ENCODE measurements at regions not wholly inside any gene's neighbourhood (a gene's known extent, or its start where the extent isn't known, plus 50 kb on each side); places are given as distances from the start of the nearest gene placed in this dataset.

DNA sequence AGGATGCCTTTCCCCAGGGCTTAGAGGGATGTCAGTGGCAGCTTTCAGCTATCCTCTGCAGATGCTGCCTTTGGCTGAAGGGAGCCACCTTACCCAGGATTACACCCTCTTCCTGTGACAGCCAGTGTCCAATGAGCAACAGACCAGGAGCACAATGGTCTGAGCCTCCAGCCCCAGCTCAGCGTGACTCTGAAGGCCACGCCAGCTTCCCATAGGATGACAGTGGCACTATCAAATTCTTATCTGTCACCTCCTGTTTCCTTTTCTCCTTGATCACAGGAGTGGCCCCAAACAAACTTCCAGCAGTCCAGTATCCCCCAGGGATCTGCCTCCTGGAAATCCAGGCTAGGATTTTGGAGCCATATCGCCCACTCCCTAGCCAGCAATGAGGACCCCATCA, 226.9 kb downstream of the SETD4 start:
- TF ChIP-seq CTCF (IDR thresholded peaks at IDR 0.05; ENCODE audit: insufficient read depth, low read depth, low read length) = no peak
- no peak for DNase-seq (ENCODE audit: low read depth)
- no peak overlapping the region for H3K4me3 ChIP-seq (ENCODE audit: low read depth, low read length)

DNA sequence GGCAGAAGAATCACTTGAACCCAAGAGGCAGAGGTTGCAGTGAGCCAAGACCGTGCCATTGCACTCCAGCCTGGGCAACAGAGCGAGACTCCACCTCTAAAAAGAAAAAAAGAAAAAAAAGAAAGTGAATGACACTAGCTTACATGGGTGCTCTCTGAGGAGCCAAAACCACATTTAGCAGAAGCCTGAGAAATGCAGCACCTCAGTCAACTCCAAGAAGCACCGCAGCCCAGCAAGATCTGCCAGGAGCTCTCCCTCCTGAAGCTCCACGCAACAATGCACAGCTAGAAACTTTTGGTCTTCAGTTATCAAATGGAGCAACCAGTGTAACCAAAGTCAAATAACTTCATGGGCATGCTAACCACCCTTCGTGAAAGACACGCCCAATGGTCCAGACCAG, 229.1 kb downstream of the SETD4 start:
- DNase-seq (ENCODE audit: low read depth) = no peak
- no peak for TF ChIP-seq CTCF (IDR thresholded peaks at IDR 0.05; ENCODE audit: insufficient read depth, low read depth, low read length)
- H3K4me3 ChIP-seq (ENCODE audit: low read depth, low read length) = no peak overlapping the region

DNA sequence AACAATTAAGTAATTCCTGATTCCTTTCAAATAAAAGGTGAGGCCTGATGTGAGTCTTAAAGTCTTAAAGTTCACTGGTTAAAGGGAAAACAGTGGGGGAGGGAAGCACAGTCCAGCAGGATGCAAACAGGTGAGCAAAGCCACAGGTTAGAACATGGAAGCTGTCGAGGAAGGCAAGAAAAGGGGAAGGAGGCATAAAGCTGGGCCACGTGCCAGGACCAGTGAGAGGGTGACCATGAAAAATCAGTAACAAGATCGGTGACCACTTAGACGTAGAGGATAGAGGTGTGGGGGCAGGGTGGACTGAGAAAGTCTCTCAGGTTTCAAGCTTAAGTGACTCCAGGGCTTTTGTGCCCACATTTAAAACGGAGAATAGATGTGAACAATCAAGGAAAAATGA, 231.3 kb downstream of the SETD4 start:
- DNase-seq (ENCODE audit: low read depth) = no peak
- H3K4me3 ChIP-seq (ENCODE audit: low read depth, low read length) = no peak overlapping the region
- no peak for TF ChIP-seq CTCF (IDR thresholded peaks at IDR 0.05; ENCODE audit: insufficient read depth, low read depth, low read length)

GRCh38 chr21:35828161-35828560, 232.2 kb downstream of the SETD4 start:
- H3K4me3 ChIP-seq (ENCODE audit: low read depth, low read length) = no peak overlapping the region
- DNase-seq (ENCODE audit: low read depth) = no peak
- TF ChIP-seq CTCF (IDR thresholded peaks at IDR 0.05; ENCODE audit: insufficient read depth, low read depth, low read length) = no peak

GRCh38 chr21:35827004-35827403, 233.3 kb downstream of the SETD4 start:
- no peak overlapping the region for H3K4me3 ChIP-seq (ENCODE audit: low read depth, low read length)
- TF ChIP-seq CTCF (IDR thresholded peaks at IDR 0.05; ENCODE audit: insufficient read depth, low read depth, low read length) = no peak
- no peak for DNase-seq (ENCODE audit: low read depth)

DNA sequence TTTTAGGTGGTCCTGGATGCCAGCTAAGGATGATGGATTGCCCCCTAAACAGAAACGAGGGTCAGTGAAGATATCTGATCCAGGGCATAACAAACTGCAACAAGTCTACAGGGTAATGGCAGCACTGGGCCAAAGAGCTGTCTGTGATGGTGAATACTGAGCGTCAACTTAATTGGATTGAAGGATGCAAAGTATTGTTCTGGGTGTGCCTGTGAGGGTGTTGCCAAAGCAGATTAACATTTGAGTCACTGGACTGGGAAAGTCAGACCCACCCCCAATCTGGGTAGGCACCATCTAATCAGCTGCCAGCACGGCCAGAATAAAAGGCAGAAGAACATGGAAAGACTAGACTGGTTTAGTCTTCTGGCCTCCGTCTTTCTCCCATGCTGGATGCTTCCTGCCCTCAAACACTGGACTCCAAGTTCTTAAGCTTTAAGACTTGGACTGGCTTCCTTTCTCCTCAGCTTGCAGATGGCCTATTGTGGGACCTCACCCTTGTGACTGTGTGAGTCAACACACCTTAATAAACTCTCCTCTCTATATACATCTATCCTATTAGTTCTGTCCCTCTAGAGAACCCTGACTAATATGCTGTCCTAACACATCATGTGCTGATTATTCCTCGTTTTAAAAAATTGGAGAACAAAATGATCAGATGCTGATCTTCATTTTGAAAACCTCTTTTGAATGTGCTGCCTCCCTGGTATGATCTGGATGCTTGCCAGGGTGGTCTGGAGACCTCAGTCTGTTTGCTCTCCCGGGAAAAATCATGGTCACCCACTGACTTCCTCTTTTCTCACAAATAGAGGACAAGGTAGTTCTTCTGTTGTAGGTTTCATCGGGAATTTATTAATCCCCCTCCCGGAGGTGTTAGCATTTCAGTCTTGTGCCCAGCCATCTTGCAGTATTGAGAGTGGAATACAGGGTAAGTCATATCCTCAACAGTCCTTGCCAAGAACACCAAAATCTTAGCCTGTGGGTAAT, 234.7 kb downstream of the SETD4 start:
- H3K4me3 ChIP-seq (ENCODE audit: low read depth, low read length) = no peak overlapping the region
- DNase-seq (ENCODE audit: low read depth) = no peak
- TF ChIP-seq CTCF (IDR thresholded peaks at IDR 0.05; ENCODE audit: insufficient read depth, low read depth, low read length) = no peak

All from fibroblast of villous mesenchyme (primary cell).